Stimulated activated CD4-positive, alpha-beta T cell treated with anti-CD3 and anti-CD28 coated beads, TNF-alpha, amount 100 ng/mL, for 4 hours (primary cell): ENCODE measurements at regions not wholly inside any gene's neighbourhood (a gene's known extent, or its start where the extent isn't known, plus 50 kb on each side); places are given as distances from the start of the nearest gene placed in this dataset.

Experiments used
- DNase-seq, 3 experiments: peaks; one replicate each; pipeline ENCODE4 v3.0.0-alpha.2; 2020; ENCODE audit warnings: low read depth in 3 of 3

GRCh38 chr5:148708854-148709253 lies 54.5 kb upstream of the HTR4 start:
- DNase-seq: no peak

GRCh38 chr5:148711961-148712360 lies 57.6 kb upstream of the HTR4 start:
- DNase-seq: no peak

GRCh38 chr5:148713735-148714508 lies 59.6 kb upstream of the HTR4 start:
- no peak for DNase-seq

GRCh38 chr5:148716716-148717115 lies 62.4 kb upstream of the HTR4 start:
- no peak for DNase-seq

GRCh38 chr5:148717668-148718067 lies 63.3 kb upstream of the HTR4 start:
- no peak for DNase-seq

- DNase-seq: no peak
These were observed 65.3 kb upstream of the HTR4 start for GRCh38 chr5:148719605-148720004.

GRCh38 chr5:148720257-148720656 lies 65.9 kb upstream of the HTR4 start:
- no peak for DNase-seq

GRCh38 chr5:148723143-148723542 lies 68.8 kb upstream of the HTR4 start:
- no peak for DNase-seq

GRCh38 chr5:148725675-148726074 lies 71.3 kb upstream of the HTR4 start:
- DNase-seq: no peak

- no peak for DNase-seq
These were observed 74.9 kb upstream of the HTR4 start for GRCh38 chr5:148729182-148729581.

GRCh38 chr5:148730270-148730669 lies 75.9 kb upstream of the HTR4 start:
- DNase-seq: no peak

- DNase-seq: peak in 2 of 3 experiments; percentile 5 to 42
These were observed 76.9 kb upstream of the HTR4 start for GRCh38 chr5:148730942-148731898.

- DNase-seq: no peak
These were observed 78.4 kb upstream of the HTR4 start for GRCh38 chr5:148732692-148733091.

GRCh38 chr5:148733601-148734438 lies 79.5 kb upstream of the HTR4 start:
- peak; percentile 15 to 46 (median 33) for DNase-seq

- no peak for DNase-seq
These were observed 80.2 kb upstream of the HTR4 start for GRCh38 chr5:148734518-148734917.

- DNase-seq: no peak
These were observed 81.0 kb upstream of the HTR4 start for GRCh38 chr5:148735301-148735835.

GRCh38 chr5:148739023-148739422 lies 84.7 kb upstream of the HTR4 start:
- no peak for DNase-seq

GRCh38 chr5:148739524-148739923 lies 85.2 kb upstream of the HTR4 start:
- DNase-seq: no peak

- DNase-seq: no peak
These were observed 85.9 kb upstream of the HTR4 start for GRCh38 chr5:148740079-148740858.

- DNase-seq: no peak
These were observed 85.3 kb upstream of the ADRB2 start for GRCh38 chr5:148740966-148741742.
